ENCODE measurements at regions not wholly inside any gene's neighbourhood (a gene's known extent, or its start where the extent isn't known, plus 50 kb on each side); places are given as distances from the start of the nearest gene placed in this dataset.

- no peak overlapping the region for H3K56ac ChIP-seq (ENCODE audit: extremely low read depth, insufficient read depth, low read length)
- H2AK9ac ChIP-seq (replicated peaks; ENCODE audit: low read depth, low read length, poor library complexity): no peak overlapping the region
- no peak overlapping the region for H3K9ac ChIP-seq (ENCODE audit: low read depth, low read length)
- no peaks in the 10 kb centered on the region; the same call in 1 of the 2 replicates for H3K4me1 ChIP-seq (ENCODE audit: control insufficient read depth, insufficient read depth, low read length)
- no peaks in the 10 kb centered on the region for H3K36me3 ChIP-seq (ENCODE audit: control insufficient read depth, insufficient read depth, low read length)
- TF ChIP-seq CTCF (conservative IDR thresholded peaks at IDR 0.05; ENCODE audit: low read depth, low read length) (no peak), POLR2A (IDR thresholded peaks at IDR 0.05; ENCODE audit: low read depth, low read length) (no peak), RAD21 (IDR thresholded peaks at IDR 0.05; ENCODE audit: low read length) (no peak), BHLHE40 (IDR thresholded peaks at IDR 0.05; ENCODE audit: low read depth, low read length) (no peak), MAFK (IDR thresholded peaks at IDR 0.05; ENCODE audit: low read depth, low read length) (no peak), RCOR1 (IDR thresholded peaks at IDR 0.05; ENCODE audit: insufficient replicate concordance, low read length) (no peak), USF2 (IDR thresholded peaks at IDR 0.05; ENCODE audit: low read depth, low read length) (no peak), RFX5 (IDR thresholded peaks at IDR 0.05; ENCODE audit: low read depth, low read length) (no peak), CEBPB (IDR thresholded peaks at IDR 0.05; ENCODE audit: low read depth, low read length) (no peak)
- intact Hi-C loops (cut with micrococcal nuclease) (no loop called here), dilution Hi-C loops (cut with HindIII; ENCODE audit: low sequenced_read_pairs, unreplicated experiment) (no loop called here), in situ Hi-C loops (cut with MboI; ENCODE audit: low sequenced_read_pairs) (no loop called here)
- no peak overlapping the region for H2BK5ac ChIP-seq (ENCODE audit: low read depth, low read length, poor library complexity, severe bottlenecking)
- no peak overlapping the region for H4K8ac ChIP-seq (ENCODE audit: low read depth in 2 of 2, low read length in 2 of 2)
- no peak overlapping the region for H2AK5ac ChIP-seq (ENCODE audit: low read depth, low read length)
- no peak overlapping the region for H3K27ac ChIP-seq (ENCODE audit: insufficient read depth, low read length)
- no peak overlapping the region for H2BK15ac ChIP-seq (ENCODE audit: low read depth, low read length)
- no peak overlapping the region for H2BK120ac ChIP-seq (ENCODE audit: low read depth, low read length)
- no peaks in the 10 kb centered on the region for H3K79me1 ChIP-seq (ENCODE audit: low read depth in 1 of 2, low read length in 2 of 2)
- no peak overlapping the region for H4K5ac ChIP-seq (ENCODE audit: low read depth, low read length)
- CTCF ChIA-PET: no interaction called here
- WGBS, 2 experiments (ENCODE audit: extremely low coverage in 2 of 2, insufficient read length in 1 of 2): 58% methylated on average over 2 of the region's 7 CpGs; no CpG with 5 or more reads in 1 of the 2 experiments
- DNase-seq (no peak), ATAC-seq (ENCODE audit: low read depth) (no peak)
- no peak overlapping the region for H3K4ac ChIP-seq (ENCODE audit: low read depth, low read length)
- peaks cover 5% of the 10 kb centered on the region; the same call in 1 of the 2 replicates for H3K9me3 ChIP-seq (ENCODE audit: control insufficient read depth, insufficient read depth, low read length)
- H3K9me1 ChIP-seq (ENCODE audit: insufficient read depth, low read length): no peaks in the 10 kb centered on the region
- no peak overlapping the region for H3K14ac ChIP-seq (replicated peaks; ENCODE audit: low read depth, low read length)
- no peak overlapping the region for H4K91ac ChIP-seq (ENCODE audit: insufficient read depth, low read depth, low read length)
- peaks cover 34% of the 10 kb centered on the region for H3K27me3 ChIP-seq (ENCODE audit: control insufficient read depth, insufficient read depth, low read length)
- no TSS peak for BruUV-seq (replicated peaks)
- no peak overlapping the region for H3K23ac ChIP-seq (ENCODE audit: low read depth, low read length)
- POLR2A ChIA-PET (ENCODE audit: unreplicated experiment): no interaction called here
- no peak overlapping the region for H3K18ac ChIP-seq (ENCODE audit: low read depth, low read length)
- no peak overlapping the region for H2BK20ac ChIP-seq (ENCODE audit: low read depth, low read length)
- H3K4me2 ChIP-seq (ENCODE audit: low read depth, low read length): no peak overlapping the region
- H2AFZ ChIP-seq (replicated peaks; ENCODE audit: low read length, poor library complexity): no peak overlapping the region
- no peak overlapping the region for H3K4me3 ChIP-seq (ENCODE audit: insufficient read depth, low read depth, low read length)
- H4K20me1 ChIP-seq (ENCODE audit: insufficient read depth, low read length): no peaks in the 10 kb centered on the region
Measured at GRCh38 chr3:45312836-45313493, 75.4 kb upstream of the LARS2 start.
